OCI-LY1 (cell line): ENCODE measurements at regions not wholly inside any gene's neighbourhood (a gene's known extent, or its start where the extent isn't known, plus 50 kb on each side); places are given as distances from the start of the nearest gene placed in this dataset.

Experiments used
- EZH2 ChIP-seq: fragments of 200-600 bp; sonication (generic), shearing (Covaris generic); IDR thresholded peaks from 2 replicates; pipeline ENCODE4 v1.8.0; 2017; ENCODE audit warnings: borderline replicate concordance, mixed run types, mild to moderate bottlenecking, antibody characterized with exemption, low read length, moderate library complexity, mixed read lengths
- TF ChIP-seq, protein P1 (sequence below): fragments of 200-600 bp; sonication (generic), shearing (Covaris generic); IDR thresholded peaks from 2 replicates; pipeline ENCODE4 v1.5.1; 2017; ENCODE audit warnings: mild to moderate bottlenecking, antibody characterized with exemption, low read length, moderate library complexity, mixed read lengths

DNA sequence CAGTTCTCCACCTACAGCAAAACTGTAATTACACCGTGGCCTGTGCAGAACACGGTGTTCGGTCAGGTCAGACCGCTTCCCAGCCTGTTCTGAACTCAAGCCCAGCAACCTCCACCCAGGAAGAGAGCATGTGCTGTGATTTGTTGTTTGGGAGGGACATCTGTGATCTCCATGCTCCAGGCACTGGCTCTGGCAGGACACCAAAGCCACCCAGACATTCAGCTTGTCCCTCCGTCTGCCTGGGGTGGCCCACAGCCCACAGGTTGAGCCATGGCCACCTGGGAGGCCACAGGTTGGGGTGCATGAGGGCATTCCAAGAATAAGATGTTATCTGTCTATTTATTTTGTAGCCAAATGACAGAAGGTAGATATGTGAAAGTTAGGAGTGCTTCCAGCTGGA, 1091.1 kb downstream of the VRK1 start:
- TF ChIP-seq, protein P1, sequence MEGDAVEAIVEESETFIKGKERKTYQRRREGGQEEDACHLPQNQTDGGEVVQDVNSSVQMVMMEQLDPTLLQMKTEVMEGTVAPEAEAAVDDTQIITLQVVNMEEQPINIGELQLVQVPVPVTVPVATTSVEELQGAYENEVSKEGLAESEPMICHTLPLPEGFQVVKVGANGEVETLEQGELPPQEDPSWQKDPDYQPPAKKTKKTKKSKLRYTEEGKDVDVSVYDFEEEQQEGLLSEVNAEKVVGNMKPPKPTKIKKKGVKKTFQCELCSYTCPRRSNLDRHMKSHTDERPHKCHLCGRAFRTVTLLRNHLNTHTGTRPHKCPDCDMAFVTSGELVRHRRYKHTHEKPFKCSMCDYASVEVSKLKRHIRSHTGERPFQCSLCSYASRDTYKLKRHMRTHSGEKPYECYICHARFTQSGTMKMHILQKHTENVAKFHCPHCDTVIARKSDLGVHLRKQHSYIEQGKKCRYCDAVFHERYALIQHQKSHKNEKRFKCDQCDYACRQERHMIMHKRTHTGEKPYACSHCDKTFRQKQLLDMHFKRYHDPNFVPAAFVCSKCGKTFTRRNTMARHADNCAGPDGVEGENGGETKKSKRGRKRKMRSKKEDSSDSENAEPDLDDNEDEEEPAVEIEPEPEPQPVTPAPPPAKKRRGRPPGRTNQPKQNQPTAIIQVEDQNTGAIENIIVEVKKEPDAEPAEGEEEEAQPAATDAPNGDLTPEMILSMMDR: no peak
- no peak for TF ChIP-seq EZH2
